SJSA1 (cell line): ENCODE measurements at regions not wholly inside any gene's neighbourhood (a gene's known extent, or its start where the extent isn't known, plus 50 kb on each side); places are given as distances from the start of the nearest gene placed in this dataset.
"Not testable (repeated sequence)": the region's sequence is repeated elsewhere in the genome, so short reads cannot be mapped to it uniquely, and the experiment has no call there.

Source experiments
- DNase-seq, 2 experiments: peaks; one replicate each; pipeline ENCODE4 v3.0.0-alpha.2; 2015 to 2020; ENCODE audit warnings: low spot score in 2 of 2, low read depth in 1 of 2
- H3K27ac ChIP-seq: fragments of 250-450 bp; sonication (Bioruptor Pico); 2 replicates; pipeline ENCODE4 v1.5.1; 2020; ENCODE audit warnings: mild to moderate bottlenecking, moderate library complexity
- H3K27me3 ChIP-seq: fragments of 250-450 bp; sonication (Bioruptor Pico); replicated peaks from 2 replicates; pipeline ENCODE4 v1.5.1; 2020; ENCODE audit warnings: mild to moderate bottlenecking, moderate library complexity
- H3K36me3 ChIP-seq: fragments of 250-450 bp; sonication (Bioruptor Pico); 2 replicates; pipeline ENCODE4 v1.5.1; 2020; ENCODE audit warnings: mild to moderate bottlenecking
- H3K4me1 ChIP-seq: fragments of 250-450 bp; sonication (Bioruptor Pico); replicated peaks from 2 replicates; pipeline ENCODE4 v1.6.1; 2021; ENCODE audit warnings: mild to moderate bottlenecking
- H3K4me3 ChIP-seq: fragments of 250-450 bp; sonication (Bioruptor Pico); 2 replicates; pipeline ENCODE4 v1.5.1; 2020; ENCODE audit warnings: mild to moderate bottlenecking
- H3K9me3 ChIP-seq: fragments of 250-450 bp; sonication (Bioruptor Pico); replicated peaks from 2 replicates; pipeline ENCODE4 v1.5.1; 2020; ENCODE audit warnings: mild to moderate bottlenecking

- Histone ChIP-seq H3K4me3 (no peak overlapping the region), H3K36me3 (no peaks in the 10 kb centered on the region), H3K4me1 (no peaks in the 10 kb centered on the region), H3K27me3 (no peaks in the 10 kb centered on the region), H3K9me3 (no peaks in the 10 kb centered on the region), H3K27ac (no peak overlapping the region)
- DNase-seq: no peak
Observed at GRCh38 chr3:127041264-127041820, 58.4 kb downstream of the PLXNA1 start.

- H3K27ac ChIP-seq: no peak overlapping the region
- H3K4me3 ChIP-seq: no peak overlapping the region
- no peaks in the 10 kb centered on the region for H3K36me3 ChIP-seq
- H3K9me3 ChIP-seq: no peaks in the 10 kb centered on the region
- H3K4me1 ChIP-seq: no peaks in the 10 kb centered on the region
- no peak for DNase-seq
- H3K27me3 ChIP-seq: no peaks in the 10 kb centered on the region
Observed at GRCh38 chr3:127041933-127042332, 59.0 kb downstream of the PLXNA1 start.

GRCh38 chr3:127042634-127043033 is 59.7 kb downstream of the PLXNA1 start:
- H3K4me1 ChIP-seq: no peaks in the 10 kb centered on the region
- H3K9me3 ChIP-seq: no peaks in the 10 kb centered on the region
- H3K4me3 ChIP-seq: no peak overlapping the region
- H3K27me3 ChIP-seq: no peaks in the 10 kb centered on the region
- no peaks in the 10 kb centered on the region for H3K36me3 ChIP-seq
- DNase-seq: no peak
- H3K27ac ChIP-seq: no peak overlapping the region

- H3K36me3 ChIP-seq: no peaks in the 10 kb centered on the region
- H3K4me1 ChIP-seq: no peaks in the 10 kb centered on the region
- no peaks in the 10 kb centered on the region for H3K9me3 ChIP-seq
- H3K27me3 ChIP-seq: no peaks in the 10 kb centered on the region
- DNase-seq: no peak
- H3K4me3 ChIP-seq: no peak overlapping the region
- no peak overlapping the region for H3K27ac ChIP-seq
Observed at GRCh38 chr3:127043041-127043641, 60.2 kb downstream of the PLXNA1 start.

- no peak overlapping the region for H3K27ac ChIP-seq
- DNase-seq: no peak
- no peaks in the 10 kb centered on the region for H3K4me1 ChIP-seq
- no peaks in the 10 kb centered on the region for H3K9me3 ChIP-seq
- no peak overlapping the region for H3K4me3 ChIP-seq
- no peaks in the 10 kb centered on the region for H3K36me3 ChIP-seq
- no peaks in the 10 kb centered on the region for H3K27me3 ChIP-seq
Observed at GRCh38 chr3:127043731-127044510, 61.0 kb downstream of the PLXNA1 start.

- no peak overlapping the region for H3K4me3 ChIP-seq
- no peak for DNase-seq
Observed at GRCh38 chr3:127044996-127045395, 62.1 kb downstream of the PLXNA1 start.

GRCh38 chr3:127045435-127046045 is 62.6 kb downstream of the PLXNA1 start:
- H3K36me3 ChIP-seq: no peaks in the 10 kb centered on the region
- no peak for DNase-seq
- H3K27me3 ChIP-seq: no peaks in the 10 kb centered on the region
- H3K4me1 ChIP-seq: no peaks in the 10 kb centered on the region
- H3K9me3 ChIP-seq: no peaks in the 10 kb centered on the region
- H3K27ac ChIP-seq: no peak overlapping the region
- no peak overlapping the region for H3K4me3 ChIP-seq

More at GRCh38 chr3:127044996-127045395, 62.1 kb downstream of the PLXNA1 start:
- no peaks in the 10 kb centered on the region for H3K27me3 ChIP-seq
- no peaks in the 10 kb centered on the region for H3K9me3 ChIP-seq
- no peak overlapping the region for H3K27ac ChIP-seq
- H3K36me3 ChIP-seq: no peaks in the 10 kb centered on the region
- no peaks in the 10 kb centered on the region for H3K4me1 ChIP-seq

GRCh38 chr3:127046690-127047089 is 63.8 kb downstream of the PLXNA1 start:
- H3K36me3 ChIP-seq, H3K27ac ChIP-seq, H3K4me3 ChIP-seq, DNase-seq, H3K27me3 ChIP-seq, H3K9me3 ChIP-seq, H3K4me1 ChIP-seq: not testable (repeated sequence)

GRCh38 chr3:127049393-127049792 is 66.5 kb downstream of the PLXNA1 start:
- no peaks in the 10 kb centered on the region for H3K36me3 ChIP-seq
- no peak for DNase-seq
- no peak overlapping the region for H3K27ac ChIP-seq
- H3K27me3 ChIP-seq: 0 out of 2 replicates have a peak, but pooled peaks cover 4% of the 10 kb centered on the region
- H3K9me3 ChIP-seq: no peaks in the 10 kb centered on the region
- no peaks in the 10 kb centered on the region for H3K4me1 ChIP-seq
- no peak overlapping the region for H3K4me3 ChIP-seq

- DNase-seq: no peak
- Histone ChIP-seq H3K27me3 (0 out of 2 replicates have a peak, but pooled peaks cover 4% of the 10 kb centered on the region), H3K27ac (no peak overlapping the region), H3K4me1 (no peaks in the 10 kb centered on the region), H3K9me3 (no peaks in the 10 kb centered on the region), H3K4me3 (no peak overlapping the region), H3K36me3 (no peaks in the 10 kb centered on the region)
Observed at GRCh38 chr3:127050733-127051132, 67.8 kb downstream of the PLXNA1 start.

- H3K9me3 ChIP-seq: no peaks in the 10 kb centered on the region
- no peak overlapping the region for H3K4me3 ChIP-seq
- DNase-seq: no peak
- 0 out of 2 replicates have a peak, but pooled peaks cover 4% of the 10 kb centered on the region for H3K27me3 ChIP-seq
- no peak overlapping the region for H3K27ac ChIP-seq
- H3K36me3 ChIP-seq: no peaks in the 10 kb centered on the region
- no peaks in the 10 kb centered on the region for H3K4me1 ChIP-seq
Observed at GRCh38 chr3:127052121-127052561, 69.2 kb downstream of the PLXNA1 start.

- no peak for DNase-seq
- Histone ChIP-seq H3K4me3 (no peak overlapping the region), H3K4me1 (no peaks in the 10 kb centered on the region), H3K9me3 (no peaks in the 10 kb centered on the region), H3K27me3 (0 out of 2 replicates have a peak, but pooled peaks cover 4% of the 10 kb centered on the region), H3K36me3 (no peaks in the 10 kb centered on the region), H3K27ac (no peak overlapping the region)
Observed at GRCh38 chr3:127053026-127053425, 70.1 kb downstream of the PLXNA1 start.

GRCh38 chr3:127053450-127053849 is 70.5 kb downstream of the PLXNA1 start:
- Histone ChIP-seq H3K27ac (no peak overlapping the region), H3K4me1 (no peaks in the 10 kb centered on the region), H3K9me3 (no peaks in the 10 kb centered on the region), H3K4me3 (no peak overlapping the region), H3K36me3 (no peaks in the 10 kb centered on the region), H3K27me3 (0 out of 2 replicates have a peak, but pooled peaks cover 4% of the 10 kb centered on the region)
- DNase-seq: no peak

- no peaks in the 10 kb centered on the region for H3K36me3 ChIP-seq
- no peaks in the 10 kb centered on the region for H3K9me3 ChIP-seq
- no peak overlapping the region for H3K4me3 ChIP-seq
- no peak for DNase-seq
- H3K27ac ChIP-seq: no peak overlapping the region
- 0 out of 2 replicates have a peak, but pooled peaks cover 4% of the 10 kb centered on the region for H3K27me3 ChIP-seq
- H3K4me1 ChIP-seq: no peaks in the 10 kb centered on the region
Observed at GRCh38 chr3:127053979-127054378, 71.1 kb downstream of the PLXNA1 start.
